HCT116 (cell line): ENCODE measurements at regions not wholly inside any gene's neighbourhood (a gene's known extent, or its start where the extent isn't known, plus 50 kb on each side); places are given as distances from the start of the nearest gene placed in this dataset.

ENCODE experiments used
- ATAC-seq: fragments of 200-7000 bp; cut with Tn5 transposase; 2 replicates; pipeline ENCODE4 v1.9.1; 2020; ENCODE audit warnings: mild to moderate bottlenecking, moderate library complexity
- BruUV-seq: library from RNA; stranded (reverse); fragments of 400-500 nt; replicated peaks from 2 replicates; lab custom pipeline; 2021; lab: Mats Ljungman, UMichigan
- CTCF ChIA-PET: fragments of 300-600 bp; sonication (Branson Sonifier 250); formaldehyde crosslinking; loops from one replicate; lab custom pipeline; 2021; ENCODE audit warnings: antibody characterized with exemption; lab: Charles Lee
- POLR2A ChIA-PET: fragments of 300-600, 350-600 bp; sonication (Branson Sonifier 250); formaldehyde crosslinking; loops from one replicate; lab custom pipeline; 2021; ENCODE audit warnings: antibody characterized with exemption; lab: Charles Lee
- RAD21 ChIA-PET, 2 experiments: fragments of 300-600 bp; sonication (Branson Sonifier 250); formaldehyde crosslinking; loops; one replicate each; lab custom pipeline; 2023; ENCODE audit warnings: low total read pairs in 2 of 2; ENCODE audit not compliant: uncharacterized antibody in 2 of 2, unreplicated experiment in 2 of 2, low non-redundant PET in 1 of 2; lab: Charles Lee
- DNase-seq: peaks from one replicate; pipeline ENCODE4 v3.0.0-alpha.2; 2010; ENCODE audit warnings: low read depth, low spot score
- H2AFZ ChIP-seq: fragments of 200-600 bp; shearing (Covaris generic), sonication (generic); 2 replicates; pipeline ENCODE4 v1.6.1; 2017; ENCODE audit warnings: low read depth, mixed run types, mixed read lengths, antibody characterized with exemption, low read length; ENCODE audit not compliant: poor library complexity, severe bottlenecking
- H3K27ac ChIP-seq: 2 replicates; pipeline ENCODE4 v1.5.1; 2012; ENCODE audit warnings: low read depth, low read length
- H3K27me3 ChIP-seq: fragments of 200-600 bp; sonication (generic); 2 replicates; pipeline ENCODE4 v1.6.1; 2016; ENCODE audit warnings: mixed run types, low read length, mixed read lengths; ENCODE audit not compliant: insufficient read depth
- H3K36me3 ChIP-seq, 2 experiments: fragments of 200-500 bp in 1 of 2; fragments of 200-600 bp in 1 of 2; sonication (Bioruptor generic) in 1 of 2; sonication (generic) in 1 of 2; 2 replicates each; pipeline versions ENCODE4 v1.5.1 to v1.6.1; 2014 to 2016; ENCODE audit warnings: low read length in 2 of 2, inconsistent platforms in 1 of 2, mixed read lengths in 1 of 2, mixed run types in 1 of 2; ENCODE audit not compliant: insufficient read depth in 2 of 2, control insufficient read depth in 1 of 2
- H3K4me1 ChIP-seq, 2 experiments: fragments of 200-600 bp in 1 of 2; sonication (generic) in 1 of 2; 2 replicates each; pipeline versions ENCODE4 v1.5.1 to v1.6.1; 2012 to 2017; ENCODE audit warnings: low read length in 2 of 2, inconsistent platforms in 1 of 2, mild to moderate bottlenecking in 1 of 2, mixed read lengths in 1 of 2, mixed run types in 1 of 2, moderate library complexity in 1 of 2; ENCODE audit not compliant: insufficient read depth in 2 of 2, control insufficient read depth in 1 of 2
- H3K4me2 ChIP-seq: fragments of 200-600 bp; sonication (generic); 2 replicates; pipeline ENCODE4 v1.6.1; 2017; ENCODE audit warnings: mixed run types, low read length, mixed read lengths
- H3K4me3 ChIP-seq, 2 experiments: fragments of 200-600 bp in 1 of 2; sonication (generic) in 1 of 2; replicated peaks in 1 of 2; 2 replicates each; pipeline ENCODE4 v1.5.1; 2011 to 2016; ENCODE audit warnings: low read length in 2 of 2, control low read depth in 1 of 2, low read depth in 1 of 2, mild to moderate bottlenecking in 1 of 2, mixed read lengths in 1 of 2, mixed run types in 1 of 2
- H3K79me2 ChIP-seq: fragments of 200-600 bp; sonication (generic); 2 replicates; pipeline ENCODE4 v1.6.1; 2017; ENCODE audit warnings: mild to moderate bottlenecking, mixed run types, low read length, moderate library complexity, mixed read lengths; ENCODE audit not compliant: insufficient read depth
- H3K9ac ChIP-seq: fragments of 200-600 bp; sonication (generic); 2 replicates; pipeline ENCODE4 v1.6.1; 2016; ENCODE audit warnings: low read length, mixed read lengths
- H3K9me2 ChIP-seq: fragments of 200-600 bp; sonication (generic), shearing (Covaris generic); 2 replicates; pipeline ENCODE4 v1.6.1; 2017; ENCODE audit warnings: mixed run types, mild to moderate bottlenecking, moderate library complexity; ENCODE audit not compliant: insufficient read depth
- H3K9me3 ChIP-seq, 2 experiments: fragments of 200-500 bp in 1 of 2; fragments of 200-600 bp in 1 of 2; sonication (Bioruptor generic) in 1 of 2; sonication (generic) in 1 of 2; 2 replicates each; pipeline ENCODE4 v1.6.1; 2014 to 2017; ENCODE audit warnings: low read length in 2 of 2, mixed read lengths in 2 of 2, inconsistent platforms in 1 of 2, low read depth in 1 of 2, mild to moderate bottlenecking in 1 of 2, mixed run types in 1 of 2, moderate library complexity in 1 of 2; ENCODE audit not compliant: control insufficient read depth in 1 of 2, insufficient read depth in 1 of 2
- H4K20me1 ChIP-seq: fragments of 200-600 bp; sonication (generic), shearing (Covaris generic); 2 replicates; pipeline ENCODE4 v1.6.1; 2017; ENCODE audit warnings: mixed run types, mild to moderate bottlenecking, moderate library complexity; ENCODE audit not compliant: insufficient read depth
- CBX3 ChIP-seq: IDR thresholded peaks from 2 replicates; pipeline ENCODE4 v1.6.1; 2012; ENCODE audit warnings: low read depth
- CEBPB ChIP-seq: IDR thresholded peaks from 2 replicates; pipeline ENCODE4 v1.6.1; 2012; ENCODE audit warnings: low read depth
- EGR1 ChIP-seq: IDR thresholded peaks from 2 replicates; pipeline ENCODE4 v1.6.1; 2012; ENCODE audit warnings: low read depth
- ELF1 ChIP-seq: IDR thresholded peaks from 2 replicates; pipeline ENCODE4 v1.6.1; 2012; ENCODE audit warnings: low read depth, borderline replicate concordance
- EZH2 ChIP-seq: fragments of 200-600 bp; sonication (generic); IDR thresholded peaks from 2 replicates; pipeline ENCODE4 v1.6.1; 2017; ENCODE audit warnings: antibody characterized with exemption, mixed run types
- FOSL1 ChIP-seq: IDR thresholded peaks from 2 replicates; pipeline ENCODE4 v1.6.1; 2012; ENCODE audit warnings: low read depth
- JUND ChIP-seq: IDR thresholded peaks from 2 replicates; pipeline ENCODE4 v1.6.1; 2012
- POLR2A ChIP-seq: IDR thresholded peaks from 2 replicates; pipeline ENCODE4 v1.7.0; 2011; ENCODE audit warnings: borderline replicate concordance; ENCODE audit not compliant: insufficient read depth, insufficient read length; ENCODE audit errors: extremely low read depth
- POLR2AphosphoS5 ChIP-seq: IDR thresholded peaks from 2 replicates; pipeline ENCODE4 v1.6.1; 2011; ENCODE audit warnings: mild to moderate bottlenecking, low read depth, low read length, moderate library complexity
- RAD21 ChIP-seq: IDR thresholded peaks from 2 replicates; pipeline ENCODE4 v1.6.1; 2012; ENCODE audit warnings: low read depth, mild to moderate bottlenecking
- SIN3A ChIP-seq: IDR thresholded peaks from 2 replicates; pipeline ENCODE4 v1.6.1; 2012; ENCODE audit warnings: low read depth
- SP1 ChIP-seq: IDR thresholded peaks from 2 replicates; pipeline ENCODE4 v1.6.1; 2012; ENCODE audit warnings: low read depth
- SRF ChIP-seq: IDR thresholded peaks from 2 replicates; pipeline ENCODE4 v1.6.1; 2012; ENCODE audit warnings: low read depth
- TCF7L2 ChIP-seq: IDR thresholded peaks from 2 replicates; pipeline ENCODE4 v1.7.0; 2011; ENCODE audit warnings: borderline replicate concordance, inconsistent platforms; ENCODE audit not compliant: insufficient read depth, insufficient read length; ENCODE audit errors: extremely low read depth
- ZFX ChIP-seq: fragments of 450-650 bp; IDR thresholded peaks from 2 replicates; pipeline ENCODE4 v1.6.1; 2017
- ZNF274 ChIP-seq: fragments of 200-500 bp; sonication (Bioruptor generic); IDR thresholded peaks from 2 replicates; pipeline ENCODE4 v1.6.1; 2014; ENCODE audit warnings: mild to moderate bottlenecking, low read depth, low read length, inconsistent platforms
- intact Hi-C: fragments of 100-400 bp; cut with micrococcal nuclease; formaldehyde crosslinking; loops from 2 replicates; pipeline ENCODE4 v1.10.0; 2022
- TF ChIP-seq, protein P1 (sequence below): IDR thresholded peaks from 2 replicates; pipeline ENCODE4 v1.6.1; 2012
- TF ChIP-seq, protein P2 (sequence below): IDR thresholded peaks from 2 replicates; pipeline ENCODE4 v1.6.1; 2012

DNA sequence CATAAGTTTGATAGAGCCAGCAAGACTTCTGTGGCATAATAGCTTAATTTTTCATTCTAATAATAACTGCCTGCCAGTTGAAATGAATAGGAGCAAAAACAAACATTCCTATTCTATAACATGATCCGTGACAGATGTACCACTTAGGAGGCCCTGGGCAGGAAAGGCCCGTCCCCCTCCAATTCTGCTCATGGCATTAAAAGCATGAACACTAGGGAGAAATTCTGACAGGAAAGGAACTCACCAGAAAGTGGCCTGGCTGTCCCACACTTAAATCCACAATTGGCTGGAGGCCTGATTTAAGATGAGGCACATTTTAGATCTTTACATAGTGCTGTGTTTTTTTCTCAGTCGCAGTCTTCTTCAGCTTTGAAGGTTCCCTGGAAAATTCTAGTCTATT, 261.9 kb upstream of the ETAA1 start:
- H3K4me3 ChIP-seq: no peak overlapping the region
- ChIA-PET POLR2A (no interaction called here), RAD21 (no interaction called here), CTCF (no interaction called here)
- H3K4me1 ChIP-seq: no peaks in the 10 kb centered on the region
- TF ChIP-seq POLR2AphosphoS5 (no peak), TCF7L2 (no peak), ZNF274 (no peak), EZH2 (no peak), ZFX (no peak), POLR2A (no peak), SRF (no peak), CEBPB (no peak), FOSL1 (no peak), SP1 (no peak), CBX3 (no peak), SIN3A (no peak), EGR1 (no peak), JUND (no peak), ELF1 (no peak), RAD21 (no peak)
- TF ChIP-seq, protein P1, sequence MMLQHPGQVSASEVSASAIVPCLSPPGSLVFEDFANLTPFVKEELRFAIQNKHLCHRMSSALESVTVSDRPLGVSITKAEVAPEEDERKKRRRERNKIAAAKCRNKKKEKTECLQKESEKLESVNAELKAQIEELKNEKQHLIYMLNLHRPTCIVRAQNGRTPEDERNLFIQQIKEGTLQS: no peak
- H3K79me2 ChIP-seq: no peaks in the 10 kb centered on the region
- DNase-seq (no peak), ATAC-seq (no peak)
- intact Hi-C loops: no loop called here
- H4K20me1 ChIP-seq: no peaks in the 10 kb centered on the region
- no peak overlapping the region for H2AFZ ChIP-seq
- no TSS peak for BruUV-seq
- no peak overlapping the region for H3K4me2 ChIP-seq
- H3K9me2 ChIP-seq: no peaks in the 10 kb centered on the region
- no peaks in the 10 kb centered on the region for H3K36me3 ChIP-seq
- no peak overlapping the region for H3K9ac ChIP-seq
- no peaks in the 10 kb centered on the region for H3K9me3 ChIP-seq
- H3K27me3 ChIP-seq: no peaks in the 10 kb centered on the region
- H3K27ac ChIP-seq: no peak overlapping the region

- Histone ChIP-seq H3K79me2 (no peaks in the 10 kb centered on the region), H3K4me1 (no peaks in the 10 kb centered on the region), H3K9me3 (no peaks in the 10 kb centered on the region), H3K36me3 (no peaks in the 10 kb centered on the region), H3K4me3 (no peak overlapping the region), H3K9me2 (no peaks in the 10 kb centered on the region), H4K20me1 (no peaks in the 10 kb centered on the region), H2AFZ (no peak overlapping the region), H3K9ac (no peak overlapping the region), H3K4me2 (no peak overlapping the region), H3K27me3 (no peaks in the 10 kb centered on the region), H3K27ac (no peak overlapping the region)
- POLR2A ChIA-PET: no interaction called here
- RAD21 ChIA-PET: no interaction called here
- intact Hi-C loops: no loop called here
- DNase-seq (no peak), ATAC-seq (no peak)
- no TSS peak for BruUV-seq
- CTCF ChIA-PET: no interaction called here
- TF ChIP-seq RAD21: no peak
- TF ChIP-seq, protein P2, sequence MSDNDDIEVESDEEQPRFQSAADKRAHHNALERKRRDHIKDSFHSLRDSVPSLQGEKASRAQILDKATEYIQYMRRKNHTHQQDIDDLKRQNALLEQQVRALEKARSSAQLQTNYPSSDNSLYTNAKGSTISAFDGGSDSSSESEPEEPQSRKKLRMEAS: no peak
- TF ChIP-seq CEBPB: no peak
Observed at GRCh38 chr2:67137699-67138098, 259.4 kb upstream of the ETAA1 start.
